KMS-11 (cell line): ENCODE measurements at regions not wholly inside any gene's neighbourhood (a gene's known extent, or its start where the extent isn't known, plus 50 kb on each side); places are given as distances from the start of the nearest gene placed in this dataset.

Source experiments
- H2AFZ ChIP-seq: fragments of 200-600 bp; sonication (generic); 2 replicates; pipeline ENCODE4 v1.6.1; 2016; ENCODE audit warnings: antibody characterized with exemption, mixed run types, low read depth
- H3K27ac ChIP-seq: fragments of 200-600 bp; sonication (generic); 2 replicates; pipeline ENCODE4 v1.6.1; 2016; ENCODE audit warnings: mild to moderate bottlenecking, mixed run types
- H3K27me3 ChIP-seq: fragments of 200-600 bp; sonication (generic); 2 replicates; pipeline ENCODE4 v1.6.1; 2017; ENCODE audit warnings: mild to moderate bottlenecking, low read depth, mixed run types, moderate library complexity; ENCODE audit not compliant: insufficient read depth
- H3K36me3 ChIP-seq: fragments of 200-600 bp; sonication (generic); 2 replicates; pipeline ENCODE4 v1.6.1; 2017; ENCODE audit warnings: mild to moderate bottlenecking, mixed run types; ENCODE audit not compliant: insufficient read depth
- H3K4me1 ChIP-seq: fragments of 200-600 bp; sonication (generic); 2 replicates; pipeline ENCODE4 v1.6.1; 2016; ENCODE audit warnings: mild to moderate bottlenecking, low read depth, mixed run types; ENCODE audit not compliant: poor library complexity, severe bottlenecking
- H3K4me2 ChIP-seq: fragments of 200-600 bp; sonication (generic); 2 replicates; pipeline ENCODE4 v1.7.0; 2016; ENCODE audit warnings: mild to moderate bottlenecking, mixed run types
- H3K4me3 ChIP-seq: fragments of 200-600 bp; sonication (generic); IDR thresholded peaks from 2 replicates; pipeline ENCODE4 v1.6.1; 2017; ENCODE audit warnings: low read depth, low read length, mixed read lengths; ENCODE audit not compliant: insufficient read depth
- H3K79me2 ChIP-seq: fragments of 200-600 bp; sonication (generic); 2 replicates; pipeline ENCODE4 v1.6.1; 2016; ENCODE audit warnings: low read depth, mixed run types; ENCODE audit not compliant: insufficient read depth
- H3K9ac ChIP-seq: fragments of 200-600 bp; sonication (generic); 2 replicates; pipeline ENCODE4 v1.6.1; 2016; ENCODE audit warnings: mild to moderate bottlenecking, mixed run types
- H4K20me1 ChIP-seq: fragments of 200-600 bp; sonication (generic); 2 replicates; pipeline ENCODE4 v1.6.1; 2016; ENCODE audit warnings: mild to moderate bottlenecking, mixed run types; ENCODE audit not compliant: insufficient read depth
- CTCF ChIP-seq: fragments of 200-600 bp; sonication (generic); conservative IDR thresholded peaks from 2 replicates; pipeline ENCODE4 v1.6.1; 2017; ENCODE audit warnings: low read depth, mild to moderate bottlenecking, antibody characterized with exemption, low read length, moderate library complexity, mixed read lengths

- no peak overlapping the region for H3K4me3 ChIP-seq
These were observed 1258.6 kb downstream of the OLFM4 start for GRCh38 chr13:54287062-54287764.

GRCh38 chr13:54301085-54301484 is 1272.5 kb downstream of the OLFM4 start:
- H3K27ac ChIP-seq = no peak overlapping the region
- H3K4me2 ChIP-seq = no peak overlapping the region
- no peak overlapping the region for H3K4me3 ChIP-seq
- TF ChIP-seq CTCF = no peak
- H3K9ac ChIP-seq = no peak overlapping the region
- no peaks in the 10 kb centered on the region for H3K27me3 ChIP-seq
- no peaks in the 10 kb centered on the region for H4K20me1 ChIP-seq
- no peaks in the 10 kb centered on the region for H3K4me1 ChIP-seq
- no peak overlapping the region for H2AFZ ChIP-seq
- H3K36me3 ChIP-seq = no peaks in the 10 kb centered on the region
- H3K79me2 ChIP-seq = no peaks in the 10 kb centered on the region

More at GRCh38 chr13:54287062-54287764, 1258.6 kb downstream of the OLFM4 start:
- Histone ChIP-seq H3K4me2 (no peak overlapping the region), H4K20me1 (no peaks in the 10 kb centered on the region), H3K27me3 (no peaks in the 10 kb centered on the region), H3K9ac (no peak overlapping the region), H3K4me1 (no peaks in the 10 kb centered on the region), H3K79me2 (no peaks in the 10 kb centered on the region), H3K27ac (no peak overlapping the region), H3K36me3 (no peaks in the 10 kb centered on the region), H2AFZ (no peak overlapping the region)
- no peak for TF ChIP-seq CTCF

GRCh38 chr13:54305377-54305776 is 1276.8 kb downstream of the OLFM4 start:
- H3K4me2 ChIP-seq = no peak overlapping the region
- H3K4me1 ChIP-seq = no peaks in the 10 kb centered on the region
- no peak overlapping the region for H2AFZ ChIP-seq
- no peak overlapping the region for H3K9ac ChIP-seq
- H3K79me2 ChIP-seq = no peaks in the 10 kb centered on the region
- no peak overlapping the region for H3K27ac ChIP-seq
- TF ChIP-seq CTCF = no peak
- no peak overlapping the region for H3K4me3 ChIP-seq
- H4K20me1 ChIP-seq = no peaks in the 10 kb centered on the region
- H3K27me3 ChIP-seq = no peaks in the 10 kb centered on the region
- H3K36me3 ChIP-seq = no peaks in the 10 kb centered on the region

- Histone ChIP-seq H3K27me3 (no peaks in the 10 kb centered on the region), H3K36me3 (no peaks in the 10 kb centered on the region), H2AFZ (no peak overlapping the region), H3K4me2 (no peak overlapping the region), H3K27ac (no peak overlapping the region), H3K79me2 (no peaks in the 10 kb centered on the region), H3K9ac (no peak overlapping the region), H3K4me3 (no peak overlapping the region), H4K20me1 (no peaks in the 10 kb centered on the region), H3K4me1 (no peaks in the 10 kb centered on the region)
- no peak for TF ChIP-seq CTCF
These were observed 1284.3 kb downstream of the OLFM4 start for GRCh38 chr13:54312885-54313284.
